Esophagus squamous epithelium (tissue), 5 donors: ENCODE measurements at regions not wholly inside any gene's neighbourhood (a gene's known extent, or its start where the extent isn't known, plus 50 kb on each side); places are given as distances from the start of the nearest gene placed in this dataset.

Experiments used
- DNase-seq: peaks from one replicate; lab custom pipeline; 2025; lab: John Stamatoyannopoulos, UW
- H3K27ac ChIP-seq, 4 donors: fragments of 200-600 bp; sonication (generic); one replicate each; pipeline ENCODE4 v1.5.1; 2016 to 2019; ENCODE audit warnings: mild to moderate bottlenecking in 1 of 4
- H3K27me3 ChIP-seq, 4 donors: fragments of 200-600 bp; sonication (generic); 1 replicate in 3 of 4; 2 replicates in 1 of 4; pipeline versions ENCODE4 v1.5.1 to v1.6.0; 2017 to 2021; ENCODE audit warnings: antibody characterized with exemption in 1 of 4
- H3K36me3 ChIP-seq, 3 donors: fragments of 200-600 bp; sonication (generic); one replicate each; pipeline ENCODE4 v1.5.1; 2016 to 2019
- H3K4me1 ChIP-seq, 3 donors: fragments of 200-600 bp; sonication (generic); one replicate each; pipeline ENCODE4 v1.5.1; 2017 to 2019
- H3K4me3 ChIP-seq, 4 donors: fragments of 200-600 bp; sonication (generic); 1 replicate in 3 of 4; 2 replicates in 1 of 4; pipeline ENCODE4 v1.5.1; 2016 to 2019; ENCODE audit warnings: mild to moderate bottlenecking in 2 of 4, moderate library complexity in 1 of 4
- H3K9me3 ChIP-seq, 3 donors: fragments of 200-600 bp; sonication (generic); one replicate each; pipeline ENCODE4 v1.5.1; 2016 to 2019
- CTCF ChIP-seq, 6 experiments: fragments of 450-650 bp in 4 of 6; fragments of 200-600 bp in 2 of 6; sonication (generic) in 2 of 6; IDR thresholded peaks; one replicate each; pipeline ENCODE4 v1.5.1; 2016 to 2019; ENCODE audit warnings: antibody characterized with exemption in 6 of 6, mild to moderate bottlenecking in 4 of 6, moderate library complexity in 4 of 6
- POLR2A ChIP-seq, 4 donors: fragments of 450-650 bp; IDR thresholded peaks; one replicate each; pipeline ENCODE4 v1.6.1; 2017; ENCODE audit warnings: antibody characterized with exemption in 4 of 4, mild to moderate bottlenecking in 4 of 4, moderate library complexity in 3 of 4
- WGBS, 2 donors: methylation state at CpG; one replicate each; pipeline ENCODE4 v1.1.5; 2018; 5-methylcytosine and 5-hydroxymethylcytosine counted together
- intact Hi-C: fragments of 100-400 bp; cut with DNase I; formaldehyde crosslinking; loops from one replicate; pipeline ENCODE4 v1.15.0; 2022
- donor health status: DM: yes; HTN: yes; CAD: no.

DNA sequence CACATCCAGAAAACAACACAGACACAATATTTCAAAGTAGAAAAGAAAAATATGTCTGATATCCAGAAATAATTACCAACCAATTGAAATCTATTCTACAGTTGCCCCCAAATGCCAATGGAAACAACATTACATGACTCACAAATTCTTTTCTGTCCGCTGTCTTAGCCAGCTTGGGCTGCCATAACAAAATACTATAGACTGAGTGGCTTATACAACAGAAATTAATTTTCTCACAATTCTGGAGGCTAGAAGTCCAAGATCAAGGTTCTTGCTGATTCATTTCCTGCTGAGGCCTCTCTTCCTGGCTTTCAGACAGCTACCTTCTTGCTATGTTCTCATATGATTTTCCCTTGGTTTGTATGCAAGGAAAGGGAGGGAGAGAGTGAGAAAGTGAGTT, 698.1 kb downstream of the DHX35 start:
- Histone ChIP-seq H3K4me3 (no peak overlapping the region), H3K9me3 (no peaks in the 10 kb centered on the region), H3K4me1 (peaks cover 0 to 7% (median 0%) of the 10 kb centered on the region in 3 donors), H3K36me3 (no peaks in the 10 kb centered on the region), H3K27me3 (no peaks in the 10 kb centered on the region), H3K27ac (no peak overlapping the region)
- 77 to 88% methylated on average over 1 of the region's 1 CpG for WGBS, 2 donors
- no peak for TF ChIP-seq POLR2A (IDR thresholded peaks at IDR 0.05)
- TF ChIP-seq CTCF (IDR thresholded peaks at IDR 0.05), result no peak
- no peak for DNase-seq
- intact Hi-C loops, result no loop called here

- H3K27ac ChIP-seq, result no peak overlapping the region
- H3K36me3 ChIP-seq, result no peaks in the 10 kb centered on the region
- 74 to 84% methylated on average over 9 of the region's 9 CpGs for WGBS, 2 donors
- no peak for DNase-seq
- H3K27me3 ChIP-seq, result no peaks in the 10 kb centered on the region
- TF ChIP-seq POLR2A (IDR thresholded peaks at IDR 0.05) (no peak), CTCF (IDR thresholded peaks at IDR 0.05) (no peak)
- intact Hi-C loops, result no loop called here
- H3K9me3 ChIP-seq, result no peaks in the 10 kb centered on the region
- H3K4me3 ChIP-seq, result no peak overlapping the region
- H3K4me1 ChIP-seq, result peaks cover 0 to 14% (median 0%) of the 10 kb centered on the region in 3 donors
Observed at GRCh38 chr20:39658662-39659409, 696.7 kb downstream of the DHX35 start.

DNA sequence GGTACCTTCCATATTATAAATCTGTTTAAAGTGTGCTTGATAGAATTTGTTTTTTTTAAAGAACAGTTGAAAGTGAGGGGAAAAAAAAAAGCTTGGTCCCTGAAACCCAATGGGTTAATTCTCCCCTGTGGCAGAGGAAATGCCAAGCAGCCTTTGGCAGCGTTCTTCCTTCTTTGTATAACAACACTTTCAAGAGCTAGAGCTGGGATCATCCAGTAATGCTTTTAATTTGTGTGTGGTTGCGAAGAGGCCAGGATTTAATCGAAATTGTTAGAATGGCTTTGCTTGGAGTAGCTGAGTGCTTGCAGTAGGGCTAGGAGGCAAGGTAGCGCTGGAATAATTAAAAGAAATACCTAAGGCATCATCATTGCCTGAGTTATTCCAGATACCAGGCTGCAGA, 692.0 kb downstream of the DHX35 start:
- intact Hi-C loops, result no loop called here
- 41 to 47% methylated on average over 4 of the region's 4 CpGs for WGBS, 2 donors
- TF ChIP-seq CTCF (IDR thresholded peaks at IDR 0.05), result no peak
- TF ChIP-seq POLR2A (IDR thresholded peaks at IDR 0.05), result no peak

GRCh38 chr20:39651645-39652325, 689.6 kb downstream of the DHX35 start:
- H3K27ac ChIP-seq, result no peak overlapping the region
- no peak overlapping the region for H3K4me3 ChIP-seq
- H3K36me3 ChIP-seq, result no peaks in the 10 kb centered on the region
- intact Hi-C loops, result no loop called here
- H3K27me3 ChIP-seq, result peaks cover 0 to 6% (median 0%) of the 10 kb centered on the region in 4 donors
- no peaks in the 10 kb centered on the region for H3K9me3 ChIP-seq
- H3K4me1 ChIP-seq, result peaks cover 0 to 12% (median 0%) of the 10 kb centered on the region in 3 donors
- WGBS, 2 donors, result 70 to 71% methylated on average over 6 to 8 of the region's 9 CpGs
- no peak for DNase-seq
- TF ChIP-seq CTCF (IDR thresholded peaks at IDR 0.05), result no peak
- TF ChIP-seq POLR2A (IDR thresholded peaks at IDR 0.05), result no peak

More for the DNA sequence above, 692.0 kb downstream of the DHX35 start:
- H3K4me1 ChIP-seq, result peaks cover 0 to 9% (median 0%) of the 10 kb centered on the region in 3 donors
- H3K4me3 ChIP-seq, result no peak overlapping the region
- no peak for DNase-seq
- no peaks in the 10 kb centered on the region for H3K36me3 ChIP-seq
- H3K9me3 ChIP-seq, result no peaks in the 10 kb centered on the region
- no peak overlapping the region for H3K27ac ChIP-seq
- H3K27me3 ChIP-seq, result peaks cover 0 to 6% (median 0%) of the 10 kb centered on the region in 4 donors

DNA sequence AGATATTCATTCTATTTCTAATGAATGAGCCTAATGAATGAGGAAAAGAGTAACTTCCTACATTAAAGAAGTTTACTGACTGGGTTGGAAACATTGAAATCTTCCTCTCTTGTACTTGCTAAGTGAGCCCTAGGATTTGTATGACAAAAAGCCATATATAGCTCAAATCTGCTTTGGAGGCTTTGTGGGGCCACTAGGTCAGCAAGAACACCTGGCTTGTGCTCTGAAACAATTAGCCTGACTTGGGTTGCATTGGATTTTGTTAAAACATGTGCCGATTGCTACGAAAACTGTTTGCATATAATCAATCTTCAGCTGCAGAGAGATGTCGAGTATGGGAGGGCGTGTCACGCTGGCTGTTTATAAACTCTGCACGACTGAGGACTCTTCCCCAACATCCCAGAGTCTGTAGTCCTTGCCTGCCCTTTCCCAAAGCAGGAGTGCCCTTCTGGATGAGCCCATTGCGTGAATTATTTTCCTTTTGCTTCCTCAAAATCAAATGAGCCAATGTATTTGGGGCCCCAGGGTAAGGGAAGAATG, 684.8 kb downstream of the DHX35 start:
- H3K4me3 ChIP-seq, result no peak overlapping the region
- intact Hi-C loops, result no loop called here
- 23 to 49% methylated on average over 6 to 7 of the region's 7 CpGs for WGBS, 2 donors
- no peaks in the 10 kb centered on the region for H3K9me3 ChIP-seq
- no peaks in the 10 kb centered on the region for H3K36me3 ChIP-seq
- no peak for DNase-seq
- H3K27ac ChIP-seq, result no peak overlapping the region
- TF ChIP-seq CTCF (IDR thresholded peaks at IDR 0.05) (no peak), POLR2A (IDR thresholded peaks at IDR 0.05) (no peak)
- H3K4me1 ChIP-seq, result peaks cover 0 to 13% (median 0%) of the 10 kb centered on the region in 3 donors
- peaks cover 0 to 6% (median 0%) of the 10 kb centered on the region in 4 donors for H3K27me3 ChIP-seq
